Nucleus accumbens (tissue), 56 donors: ENCODE measurements at regions not wholly inside any gene's neighbourhood (a gene's known extent, or its start where the extent isn't known, plus 50 kb on each side); places are given as distances from the start of the nearest gene placed in this dataset.

Experiments
- DNase-seq, 56 donors: peaks; one replicate each; lab custom pipeline; 2025; lab: John Stamatoyannopoulos, UW

DNA sequence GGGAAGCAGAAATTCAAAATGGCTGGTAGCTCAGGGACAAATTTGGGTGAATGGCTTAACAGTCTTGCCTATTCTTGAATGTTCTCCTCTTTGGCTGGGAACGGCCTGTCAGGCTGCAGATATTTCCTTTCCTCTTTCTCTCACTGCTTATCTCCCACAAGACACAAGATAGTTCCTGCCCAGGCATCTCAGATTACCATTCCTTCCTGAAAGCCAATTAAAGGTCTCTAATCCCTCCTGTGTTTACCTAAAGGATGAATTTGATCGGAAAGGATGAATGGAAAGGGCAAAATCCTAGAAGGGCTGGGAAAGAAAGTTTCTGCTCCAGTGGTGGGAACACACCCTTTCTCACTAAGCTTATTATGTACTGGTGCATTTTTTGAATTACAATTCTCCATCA, 95.9 kb upstream of the JAG1 start:
- no peak for DNase-seq

DNA sequence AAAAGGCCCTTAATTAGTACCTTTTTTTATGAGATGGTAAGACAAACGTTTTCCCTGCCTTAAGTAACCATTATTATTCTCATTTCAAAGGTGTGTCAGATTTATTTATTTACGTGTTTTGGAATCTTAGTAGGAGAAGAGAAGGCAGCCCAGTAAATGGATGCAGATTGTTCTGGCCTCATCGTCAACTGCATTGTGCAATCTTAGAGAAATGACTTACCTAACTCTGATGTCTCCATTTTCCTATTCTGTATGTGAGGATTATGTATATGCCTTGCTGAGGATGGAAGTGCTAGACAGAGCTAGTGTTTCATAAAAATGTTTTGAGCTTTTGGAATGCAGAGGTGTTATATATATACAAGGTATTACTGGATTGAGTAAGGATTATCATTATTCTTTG, 97.0 kb upstream of the JAG1 start:
- no peak for DNase-seq

DNA sequence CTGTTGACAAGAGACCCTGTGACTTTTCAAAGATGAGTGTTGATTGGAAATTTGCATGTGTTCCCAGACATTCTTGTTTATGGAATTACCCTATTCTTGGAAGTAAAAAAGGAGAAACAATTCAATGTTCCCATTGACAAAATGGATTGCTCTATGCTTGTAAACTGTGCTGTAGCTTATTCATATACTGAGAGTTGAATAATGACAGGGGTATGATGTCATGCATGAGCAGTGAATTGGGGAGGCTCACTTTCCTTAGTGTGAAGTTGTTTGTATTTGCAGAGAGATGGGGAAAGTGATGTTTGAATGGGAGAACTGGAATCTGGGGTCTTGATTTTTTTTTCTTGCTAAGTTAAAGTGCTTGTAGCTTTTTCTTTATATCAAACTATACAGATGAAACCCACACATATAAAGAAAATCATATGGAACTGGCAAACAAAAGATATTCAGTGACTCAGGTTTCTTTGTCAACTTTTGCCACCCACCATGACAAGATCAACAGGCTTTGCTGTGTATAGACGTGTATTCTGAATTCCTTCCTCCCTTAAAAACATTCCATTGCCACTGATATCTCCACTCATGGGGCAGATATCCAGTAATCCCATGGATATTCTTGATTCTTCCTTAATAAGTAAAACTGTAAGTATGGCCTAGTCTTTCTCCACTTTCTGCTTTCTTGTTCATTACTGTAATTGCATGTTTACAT, 97.8 kb upstream of the JAG1 start:
- no peak for DNase-seq

DNA sequence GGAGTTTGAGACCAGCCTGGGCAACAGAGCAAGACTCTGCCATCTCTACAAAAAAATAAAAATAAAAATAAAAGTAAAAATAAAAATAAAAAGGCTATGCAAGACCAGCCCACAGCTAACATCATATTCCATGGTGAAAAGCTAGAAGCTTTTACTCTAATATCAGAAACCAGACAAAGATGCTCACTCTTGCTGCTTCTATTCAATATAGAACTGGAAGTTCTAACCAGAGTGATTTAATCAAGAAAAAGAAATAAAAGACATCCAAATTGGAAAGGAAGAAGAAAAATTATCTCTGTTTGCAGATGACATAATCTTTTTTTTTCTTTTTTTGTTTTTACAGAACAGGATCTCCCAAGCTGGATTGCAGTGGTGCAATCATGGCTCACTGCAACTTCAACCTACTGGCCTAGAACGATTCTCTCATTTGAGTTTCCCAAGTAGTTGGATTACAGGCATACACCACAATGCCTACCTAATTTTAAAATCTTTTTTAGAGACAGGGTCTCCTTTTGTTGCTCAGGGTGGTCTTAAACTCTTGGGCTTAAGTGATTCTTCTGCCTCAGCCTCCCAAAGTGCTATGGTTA, 100.7 kb upstream of the JAG1 start:
- no peak for DNase-seq

DNA sequence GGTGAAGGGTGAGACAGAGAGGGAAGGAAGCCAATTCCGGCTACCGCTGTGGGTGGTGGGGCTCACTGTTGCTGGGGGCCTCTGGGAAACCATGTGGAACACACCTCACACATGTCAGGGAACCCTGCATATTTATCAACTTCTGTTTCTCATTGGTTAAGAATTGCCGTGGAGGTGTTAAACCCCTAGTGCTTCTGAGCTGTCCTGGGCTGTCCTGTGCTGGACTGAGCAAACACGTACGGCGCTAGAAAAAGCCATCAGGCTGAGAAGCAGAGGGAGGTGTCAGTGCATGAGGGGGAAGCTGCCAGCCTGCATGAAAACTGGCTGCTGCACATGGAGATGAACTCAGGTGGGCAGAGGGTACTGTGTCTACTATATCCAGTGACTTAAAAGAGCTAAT, 103.9 kb upstream of the JAG1 start:
- DNase-seq = no peak

DNA sequence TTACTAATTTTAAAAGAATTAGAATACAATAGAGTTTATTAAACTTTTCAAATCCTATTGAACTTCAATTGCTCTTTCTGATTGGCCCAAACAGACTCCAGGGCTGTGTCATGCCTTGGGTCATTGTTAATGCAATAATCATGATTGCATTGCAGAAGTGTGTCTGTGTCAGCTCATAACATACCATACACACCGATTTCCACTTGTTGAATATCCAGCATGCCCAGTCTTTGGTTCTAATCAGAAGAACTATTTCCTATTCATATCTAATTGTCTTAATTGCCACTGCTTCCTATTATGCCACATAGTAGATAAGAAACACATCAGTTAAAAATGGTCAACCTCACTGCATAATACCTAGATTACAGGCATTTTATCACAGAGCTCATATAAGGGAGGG, 106.1 kb upstream of the JAG1 start:
- DNase-seq = no peak

DNA sequence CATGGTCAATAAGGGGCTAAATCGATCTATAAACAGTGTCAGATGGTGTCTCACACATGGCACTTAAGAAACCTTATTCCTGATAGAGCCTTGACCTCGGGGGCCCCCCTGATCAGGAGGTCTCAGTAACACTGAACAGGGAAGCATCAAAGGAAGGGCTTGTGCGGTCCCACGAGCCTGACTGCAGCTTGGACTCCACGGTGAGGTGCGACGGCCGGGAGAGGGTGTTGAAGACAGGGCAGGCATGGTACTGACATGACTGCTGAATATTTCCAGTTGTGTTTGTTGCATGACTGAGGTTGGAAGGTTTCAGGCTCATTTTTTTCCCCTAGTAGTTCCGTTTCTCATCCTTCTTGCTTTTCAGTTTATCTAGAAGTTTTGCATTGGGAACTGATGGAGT, 107.1 kb upstream of the JAG1 start:
- DNase-seq = no peak

DNA sequence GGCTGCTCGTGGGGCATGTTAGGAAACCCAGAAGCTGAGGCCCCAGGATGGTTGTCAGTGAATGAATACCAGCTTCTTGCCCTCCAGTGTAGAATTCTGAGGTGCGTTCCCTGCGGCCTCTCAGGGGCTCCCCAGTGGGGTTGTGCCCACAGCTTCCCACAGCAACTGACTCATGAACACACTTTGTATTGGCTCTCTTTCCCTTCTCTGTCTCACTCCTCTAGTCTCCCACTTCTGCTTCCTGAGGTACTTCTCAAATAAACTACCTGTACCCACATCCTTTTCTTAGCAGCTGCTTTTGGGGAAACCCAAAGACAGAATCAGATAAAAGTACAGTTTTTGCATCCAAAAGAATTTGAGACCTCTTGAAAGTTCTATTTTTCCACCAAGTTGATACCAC, 107.7 kb upstream of the JAG1 start:
- no peak for DNase-seq

DNA sequence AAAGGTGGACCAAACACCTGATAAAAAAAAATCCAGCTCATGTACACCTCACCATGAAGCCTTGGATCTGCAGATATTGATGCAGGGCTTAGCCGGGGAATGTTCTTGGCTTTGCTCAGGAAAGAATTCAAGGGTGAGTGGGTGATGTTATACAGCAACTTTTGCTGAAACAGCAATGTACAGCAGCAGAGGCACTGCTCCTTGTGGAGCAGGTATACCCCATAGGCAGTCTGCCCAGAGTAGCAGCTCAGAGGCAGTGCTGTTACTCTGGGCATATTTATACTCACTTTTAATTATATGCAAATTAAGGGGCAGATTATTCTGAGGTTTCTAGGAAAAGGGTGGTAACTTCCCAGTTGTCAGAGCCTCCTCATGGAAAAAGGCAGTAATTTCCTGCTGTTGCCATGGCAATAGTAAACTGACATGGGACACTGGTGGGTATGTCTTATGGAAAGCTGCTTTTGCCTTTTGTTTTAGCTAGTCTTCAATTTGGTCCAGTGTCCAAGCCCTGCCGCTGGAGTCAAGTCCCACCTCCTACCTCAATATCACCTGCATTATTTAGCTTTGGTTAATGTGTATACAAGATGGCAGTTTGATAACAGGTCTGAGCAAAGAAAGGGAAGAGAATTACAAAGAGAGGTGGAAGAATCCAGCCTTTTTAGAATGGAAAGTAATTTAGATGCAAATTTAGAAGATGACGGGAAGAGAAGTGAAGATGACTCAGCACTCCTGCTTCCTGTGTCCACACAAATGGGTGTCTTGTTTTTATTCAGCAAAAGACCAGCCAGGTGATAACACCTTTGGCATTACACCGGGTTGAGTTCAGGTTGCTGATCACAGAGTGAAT, 110.1 kb upstream of the JAG1 start:
- no peak for DNase-seq

DNA sequence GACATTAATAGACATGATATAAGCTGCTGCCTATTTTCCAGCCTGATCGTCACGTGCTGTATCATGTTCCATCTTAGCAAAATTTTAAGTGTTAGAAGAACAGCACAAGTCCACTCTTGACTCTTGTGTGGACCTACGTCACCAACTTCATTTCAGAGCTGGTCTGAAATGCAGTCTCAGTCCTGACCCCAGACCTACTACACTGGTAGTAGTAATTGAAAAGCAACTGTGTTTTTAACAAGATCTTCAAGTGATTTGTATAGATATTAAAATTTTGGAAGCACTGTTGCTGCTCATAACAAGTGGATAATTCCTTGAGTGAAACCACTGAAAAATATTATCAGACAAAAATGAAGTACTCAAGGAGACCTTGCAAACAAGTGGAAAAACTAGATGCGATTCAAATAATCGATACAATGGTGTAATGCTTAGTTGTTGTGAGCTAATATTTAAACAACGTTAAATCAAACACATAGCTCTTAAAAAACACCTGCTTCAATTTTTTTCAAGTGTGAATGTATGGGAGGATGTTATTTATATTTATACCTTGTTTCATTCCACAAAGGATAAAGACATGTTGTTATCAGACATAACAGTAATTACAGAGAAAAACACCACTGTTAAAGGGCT, 110.9 kb upstream of the JAG1 start:
- DNase-seq = no peak

DNA sequence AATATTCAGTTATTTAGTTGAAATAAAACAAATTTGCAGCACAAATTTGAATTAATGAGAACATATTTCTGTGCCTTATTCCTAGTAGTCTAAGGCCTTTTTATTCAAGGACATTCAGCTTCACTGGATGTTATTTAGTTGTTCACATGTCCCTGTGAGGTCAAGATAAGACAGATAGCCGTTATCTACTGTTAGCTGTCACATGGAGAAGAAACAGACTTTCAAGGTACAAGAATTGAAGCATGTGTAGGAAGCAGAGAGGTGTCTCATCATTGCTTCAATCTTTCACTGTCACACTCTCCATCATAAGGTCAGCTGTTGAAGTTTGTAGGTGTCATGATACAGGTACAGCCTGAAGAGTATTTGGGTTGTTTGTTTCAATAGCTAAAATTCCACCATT, 112.9 kb upstream of the JAG1 start:
- DNase-seq = no peak

DNA sequence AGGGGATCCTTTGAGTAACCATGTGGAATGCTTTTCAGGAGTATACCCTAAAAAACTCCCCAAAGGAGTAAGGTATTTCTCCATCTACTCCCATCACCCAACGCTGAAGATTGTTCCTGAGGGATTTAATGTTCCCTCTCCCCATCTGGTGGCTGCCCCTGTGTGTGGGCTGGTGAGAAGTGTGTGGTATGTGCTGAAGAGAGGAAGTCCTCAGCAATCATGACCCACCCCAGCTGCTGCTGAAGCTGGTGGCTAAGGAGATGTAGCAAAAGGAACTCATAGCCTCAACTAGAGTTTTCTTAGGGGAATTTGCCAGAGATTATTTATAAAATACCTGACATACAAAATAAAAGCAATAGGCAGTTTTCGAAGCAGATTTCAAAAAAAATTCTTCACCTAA, 114.3 kb upstream of the JAG1 start:
- no peak for DNase-seq

DNA sequence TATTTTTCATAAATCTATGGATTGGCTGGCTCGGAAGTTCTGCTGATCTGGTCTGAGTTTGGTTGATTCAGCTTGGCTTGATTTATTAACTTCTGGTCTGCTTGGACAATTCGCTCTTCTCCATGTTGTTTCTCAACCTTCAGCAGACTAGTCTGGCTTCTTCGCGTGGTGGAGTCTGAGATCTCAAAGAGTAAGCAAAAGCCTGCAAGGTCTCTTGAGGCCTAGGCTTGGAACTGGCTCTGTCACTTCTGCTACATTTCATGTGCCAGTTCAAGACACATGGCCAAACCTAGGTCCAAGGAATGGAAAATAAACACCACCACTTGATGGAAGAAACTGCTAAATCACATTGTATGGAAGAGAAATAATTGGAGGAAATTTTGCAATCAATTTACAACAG, 115.1 kb upstream of the JAG1 start:
- no peak for DNase-seq

DNA sequence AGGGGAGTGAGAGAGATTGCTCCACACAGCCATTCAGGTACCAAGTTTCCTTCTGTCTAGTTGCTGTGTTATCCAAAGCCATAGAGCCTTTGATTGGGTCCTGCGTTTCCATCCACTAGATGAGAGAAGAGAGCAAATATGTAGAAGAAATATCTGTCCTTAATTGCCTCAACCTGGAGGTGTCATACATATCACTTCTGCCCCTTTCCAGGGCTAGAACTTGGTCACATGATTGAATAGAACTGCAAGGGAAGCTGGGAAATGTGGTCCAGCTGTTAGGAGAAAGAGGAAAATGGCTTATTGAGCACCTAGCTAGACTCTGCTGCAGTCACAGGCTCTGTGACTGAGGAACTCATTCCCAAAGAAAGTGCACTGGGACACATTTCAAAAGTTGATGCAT, 115.6 kb upstream of the JAG1 start:
- DNase-seq = no peak

DNA sequence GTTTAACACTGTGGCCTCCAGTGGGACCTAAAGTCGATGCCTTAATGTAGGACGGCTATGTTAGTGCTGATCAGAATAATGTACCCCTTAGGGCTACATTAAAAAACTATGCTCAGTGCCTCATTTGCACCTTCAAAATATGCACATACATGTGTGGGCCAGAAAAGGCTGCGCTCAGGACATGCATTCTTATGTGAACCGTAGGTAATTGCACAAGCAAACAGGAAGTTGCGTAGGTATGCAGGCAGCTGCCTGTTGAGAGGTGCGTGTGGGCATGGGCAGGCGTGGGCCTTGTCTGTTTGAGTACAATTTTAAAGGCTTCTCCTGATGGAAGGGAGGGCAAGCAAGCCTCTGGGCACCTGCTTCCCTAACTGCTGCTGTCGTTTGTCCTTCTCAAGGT, 116.2 kb upstream of the JAG1 start:
- DNase-seq = no peak

DNA sequence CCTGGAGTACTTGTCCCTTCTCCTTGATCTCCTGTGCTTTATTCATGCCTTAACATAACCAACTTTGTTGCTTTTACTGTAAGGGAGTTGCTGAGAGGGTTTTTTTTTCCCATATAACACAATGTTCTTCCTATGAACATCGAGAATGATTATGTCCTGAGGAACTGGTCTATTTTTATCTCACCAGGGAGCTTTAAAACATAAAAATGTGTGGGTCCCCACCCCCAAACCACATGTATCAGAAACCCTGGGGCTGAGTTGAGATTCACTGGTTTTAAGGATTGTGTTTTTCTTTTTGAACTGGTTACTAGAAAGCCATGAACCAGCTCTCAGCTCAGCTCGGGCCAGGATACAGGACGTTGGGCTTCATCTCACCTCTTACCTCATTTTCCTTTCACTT, 118.5 kb upstream of the JAG1 start:
- no peak for DNase-seq

DNA sequence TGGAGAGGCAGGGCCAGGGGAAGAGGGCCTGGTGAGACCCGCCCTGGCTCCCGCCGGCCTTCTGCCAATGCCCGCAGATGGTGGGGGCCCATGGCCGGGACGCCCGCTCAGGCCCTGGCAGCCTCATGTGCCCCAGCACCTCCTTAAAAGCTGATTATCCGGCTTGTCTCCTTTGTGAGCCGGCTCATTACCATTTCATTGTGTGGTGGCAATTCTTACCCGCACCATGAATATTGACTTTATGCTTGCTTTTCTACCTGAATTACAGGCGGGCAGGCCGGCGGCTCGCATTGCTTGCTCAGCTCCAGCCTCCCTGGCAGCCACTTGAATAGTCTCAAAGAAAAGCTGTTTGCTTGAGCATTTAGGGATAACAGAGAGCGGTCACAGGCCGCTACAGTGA, 120.0 kb upstream of the JAG1 start:
- DNase-seq = peak in 1 of 56 donors; percentile 30

DNA sequence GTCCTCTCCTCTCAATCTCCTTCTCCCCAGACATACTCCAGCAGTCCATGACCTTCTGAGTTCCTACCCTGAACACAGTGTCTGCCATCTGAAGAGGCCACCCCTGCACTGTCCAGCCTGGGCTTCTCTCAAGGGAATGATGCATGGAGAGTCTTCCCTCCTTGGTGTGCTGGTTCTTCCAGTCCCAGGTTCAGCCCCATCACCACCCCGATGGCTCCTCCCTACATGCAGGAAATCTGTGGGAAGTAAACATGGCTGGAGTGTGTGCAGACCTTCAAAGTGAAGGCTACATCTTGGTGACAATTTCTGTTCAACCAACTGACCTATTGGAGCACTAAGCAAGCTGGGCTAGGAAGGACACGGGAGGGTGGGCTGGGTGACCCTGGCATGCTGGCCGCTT, 121.0 kb upstream of the JAG1 start:
- no peak for DNase-seq

DNA sequence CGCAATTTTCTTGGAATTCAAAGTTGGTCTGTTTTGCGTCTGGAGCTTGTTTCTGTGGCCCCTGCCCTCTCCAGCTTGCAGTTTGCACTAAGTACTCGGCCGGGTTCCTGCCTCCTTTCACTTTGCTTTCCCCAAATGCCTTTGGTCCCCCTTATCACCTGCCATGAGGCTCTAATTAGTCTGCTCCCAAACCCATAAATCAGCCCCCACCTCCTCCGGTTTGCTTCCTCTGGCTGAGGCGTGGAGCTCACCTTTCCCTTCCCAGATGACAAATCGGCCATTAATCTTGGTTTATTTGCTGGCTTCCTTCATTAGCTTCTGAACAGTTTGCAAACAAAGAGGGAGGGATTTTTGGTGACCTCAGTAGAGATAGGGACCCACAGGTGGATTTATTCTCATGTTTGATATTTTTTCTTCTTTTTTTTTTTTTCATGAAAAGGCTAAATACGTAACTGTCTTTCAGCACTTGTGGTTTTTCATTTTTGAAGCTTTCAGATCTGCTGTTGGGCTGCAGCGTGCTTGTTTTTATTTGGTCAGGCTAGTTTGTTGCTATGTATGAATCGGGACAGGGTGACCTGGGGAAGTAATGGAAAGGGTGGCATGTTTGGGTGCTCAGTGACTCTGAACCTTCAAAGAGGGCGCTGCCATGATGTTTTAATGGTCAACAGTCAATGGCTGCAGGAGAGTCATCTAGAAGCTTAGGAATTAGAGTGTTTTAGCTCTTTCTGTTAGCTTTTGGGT, 121.7 kb upstream of the JAG1 start:
- DNase-seq = no peak

DNA sequence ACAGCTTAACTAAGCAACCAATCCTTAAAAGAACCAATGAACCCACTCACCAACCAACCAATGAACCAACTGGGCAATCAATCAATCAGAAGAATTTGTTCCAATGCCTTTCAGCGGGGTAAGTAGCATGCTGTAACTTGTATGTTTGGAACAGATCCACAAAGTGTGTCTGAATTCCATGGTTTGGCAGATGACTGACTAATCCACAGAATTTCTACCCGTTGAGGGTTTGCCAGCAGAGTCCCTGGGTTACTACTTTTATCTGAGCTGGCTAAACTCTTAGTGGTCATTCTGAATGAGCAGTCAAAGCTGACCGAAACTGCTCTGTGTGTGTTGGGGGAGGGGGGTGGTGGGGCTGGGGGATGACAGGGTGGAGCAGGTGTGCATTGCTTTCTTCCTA, 125.0 kb upstream of the JAG1 start:
- DNase-seq = no peak

DNA sequence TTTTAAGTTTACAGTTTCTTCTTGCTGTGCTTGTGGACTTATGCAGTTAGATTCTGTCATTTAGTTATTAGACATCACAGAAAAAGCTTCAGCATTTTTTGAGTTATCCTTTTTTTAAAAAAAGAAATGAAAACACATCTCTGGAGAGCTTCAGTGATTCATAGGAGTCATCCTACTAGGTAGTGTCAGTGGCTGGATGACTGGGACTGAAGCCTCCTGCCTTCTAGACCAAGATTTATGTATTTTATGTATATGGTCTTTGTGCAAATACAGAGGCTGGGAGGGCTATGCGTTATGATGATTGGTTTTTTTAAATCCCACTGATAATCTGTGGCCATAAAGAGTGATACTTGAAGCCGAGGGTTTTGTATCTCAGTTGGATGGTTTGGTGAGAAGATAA, 125.9 kb upstream of the JAG1 start:
- DNase-seq = no peak
